ENCODE measurements at regions not wholly inside any gene's neighbourhood (a gene's known extent, or its start where the extent isn't known, plus 50 kb on each side); places are given as distances from the start of the nearest gene placed in this dataset.

DNA sequence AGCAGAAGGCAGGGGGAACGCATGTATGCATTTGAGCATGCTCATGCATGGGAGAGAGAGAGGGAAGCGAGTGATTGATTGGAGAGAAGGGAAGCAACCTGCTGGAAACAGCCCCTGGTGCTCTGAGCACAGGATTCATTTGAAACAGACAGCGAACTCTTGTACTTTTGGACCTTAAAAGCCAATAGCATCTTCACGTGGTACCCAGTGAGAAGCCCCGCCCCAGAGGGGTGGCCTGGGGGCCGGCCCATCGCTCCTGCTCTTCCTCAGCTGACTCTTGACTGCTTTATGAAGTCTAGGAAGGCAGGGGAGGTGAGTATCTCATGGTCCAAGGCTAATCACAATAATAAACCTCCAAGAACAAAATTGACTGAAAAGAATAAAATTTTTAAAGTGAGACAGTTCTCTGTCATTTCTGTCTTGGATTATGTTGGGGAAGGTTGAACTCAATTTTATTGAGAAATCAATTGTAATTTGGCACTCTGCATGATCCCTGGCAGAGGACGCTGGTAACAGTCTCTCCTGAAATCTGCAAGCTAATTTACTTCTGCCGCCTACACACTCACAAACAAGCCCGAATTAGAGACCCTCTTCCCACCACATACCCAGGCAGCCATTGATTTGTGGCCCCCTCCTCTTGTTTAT is 168.2 kb upstream of the PPARGC1A start:
- no peak for DNase-seq (ENCODE audit: low read depth)

DNA sequence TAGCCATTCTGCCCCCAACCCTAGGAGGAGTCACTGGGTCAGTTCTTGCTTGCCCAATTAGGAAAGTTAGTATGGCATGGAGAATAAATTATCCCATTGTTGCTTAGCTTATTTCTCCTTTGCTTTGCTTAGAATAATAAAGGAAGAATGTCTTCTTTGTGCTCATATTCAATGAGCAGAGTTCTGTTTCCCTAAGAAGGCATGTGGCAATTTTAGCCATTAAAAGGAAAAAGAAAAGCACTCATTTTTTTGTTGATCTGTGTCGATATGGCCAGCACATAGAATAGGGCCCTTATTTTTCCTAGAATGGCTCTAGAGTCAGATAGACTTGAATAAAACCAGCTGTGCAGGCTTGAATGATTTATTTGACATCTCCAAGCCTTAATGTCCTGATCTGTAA is 166.4 kb upstream of the PPARGC1A start:
- no peak for DNase-seq (ENCODE audit: low read depth)

DNA sequence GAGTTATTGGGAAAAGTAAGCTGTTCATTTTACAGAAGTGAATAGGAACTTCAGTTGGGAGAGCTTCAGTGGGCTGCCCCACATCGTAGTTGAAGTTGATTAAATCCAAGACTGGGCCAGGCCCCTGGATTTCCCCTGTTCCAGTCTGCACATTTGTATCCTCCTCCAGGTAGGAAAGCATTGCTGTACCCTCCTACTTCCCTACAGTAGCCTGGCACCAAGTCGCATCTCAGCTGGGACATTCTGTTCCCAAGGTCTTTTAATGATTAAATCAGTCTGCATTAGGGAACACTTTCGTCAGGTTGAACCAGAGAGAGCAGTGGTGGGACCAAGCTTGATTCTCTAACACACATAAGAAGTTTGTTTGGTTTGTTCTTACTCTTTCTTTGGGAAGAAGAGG is 165.8 kb upstream of the PPARGC1A start:
- no peak for DNase-seq (ENCODE audit: low read depth)

DNA sequence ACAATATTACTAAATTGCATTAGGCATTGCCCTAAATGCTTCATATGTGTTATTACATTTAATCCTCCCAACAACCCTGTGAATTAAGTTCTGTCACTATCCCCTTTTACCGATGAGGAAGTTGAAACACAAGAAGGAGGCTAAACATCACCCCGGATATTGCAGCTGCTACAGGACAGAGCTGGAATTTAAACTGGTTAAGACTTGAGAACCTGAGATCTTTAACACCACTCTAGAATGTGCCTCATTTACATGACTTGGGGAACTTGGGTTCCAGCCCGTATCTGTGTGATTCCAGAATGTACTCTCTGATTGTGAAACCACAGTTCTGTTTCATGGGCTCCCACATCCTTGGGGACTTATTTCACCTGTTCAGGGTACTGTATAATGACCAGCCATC is 165.1 kb upstream of the PPARGC1A start:
- no peak for DNase-seq (ENCODE audit: low read depth)

DNA sequence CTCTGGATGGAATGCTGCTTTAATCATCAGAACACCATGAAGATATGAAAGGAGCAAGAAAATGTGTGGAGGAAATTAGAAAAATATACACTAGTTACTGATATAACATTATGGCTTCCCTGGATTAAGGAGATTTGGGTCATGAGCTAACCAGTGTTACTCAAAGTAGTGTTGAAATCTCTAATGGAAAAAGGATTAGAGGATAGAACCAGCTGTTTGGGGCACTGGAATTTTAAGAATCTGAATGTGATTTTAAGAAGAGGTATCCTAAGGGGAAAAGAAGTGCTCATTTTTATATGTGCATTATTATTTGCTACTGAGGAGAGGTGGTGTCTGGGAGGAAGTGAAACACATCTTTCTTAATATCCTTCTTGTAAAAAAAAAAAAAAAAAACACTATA is 164.1 kb upstream of the PPARGC1A start:
- DNase-seq (ENCODE audit: low read depth): no peak

DNA sequence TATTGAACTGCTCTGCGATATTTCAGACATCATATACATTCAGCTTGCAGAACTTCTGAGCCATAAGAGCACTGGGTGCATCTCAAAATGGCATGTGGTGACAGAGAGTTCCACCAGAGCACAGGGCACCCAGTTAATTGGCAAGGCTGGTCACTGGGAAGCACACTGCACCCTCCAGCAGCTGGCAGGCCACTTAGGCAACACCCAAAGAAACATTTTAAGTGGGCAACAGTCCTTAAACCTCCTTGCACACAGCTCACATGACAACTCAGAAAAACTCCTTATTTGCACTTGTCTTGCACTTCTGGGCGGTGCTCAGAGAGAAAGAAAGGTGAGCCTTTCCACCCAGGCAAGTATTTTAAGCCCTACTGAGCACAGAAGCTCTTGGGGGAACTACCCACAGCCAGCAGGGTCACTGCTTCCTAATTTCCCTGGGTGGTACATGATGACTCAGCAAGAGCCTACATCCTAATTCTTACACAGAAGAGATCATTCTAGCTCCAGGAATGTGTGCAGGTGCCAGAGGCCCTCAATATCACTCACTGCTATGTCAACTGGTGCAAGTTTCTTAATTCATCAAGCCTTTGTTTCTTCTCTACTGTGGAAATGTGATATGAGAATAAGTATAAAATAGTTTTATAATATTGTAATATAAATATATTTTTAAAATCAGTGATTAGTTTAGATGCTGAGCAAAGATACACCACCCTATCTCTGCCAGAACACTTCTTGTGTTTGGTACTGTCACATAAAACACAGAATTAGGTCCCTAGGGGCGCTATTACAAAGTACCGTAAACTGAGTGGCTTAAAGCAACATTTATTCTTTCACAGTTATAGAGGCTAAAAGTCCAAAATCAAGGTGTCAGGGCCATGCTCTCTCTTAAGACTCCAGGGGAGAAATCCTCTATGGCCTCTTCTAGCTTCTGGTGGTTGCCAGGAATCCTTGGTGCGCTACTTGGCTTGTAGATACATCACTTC is 155.1 kb upstream of the PPARGC1A start:
- no peak for DNase-seq (ENCODE audit: low read depth)

DNA sequence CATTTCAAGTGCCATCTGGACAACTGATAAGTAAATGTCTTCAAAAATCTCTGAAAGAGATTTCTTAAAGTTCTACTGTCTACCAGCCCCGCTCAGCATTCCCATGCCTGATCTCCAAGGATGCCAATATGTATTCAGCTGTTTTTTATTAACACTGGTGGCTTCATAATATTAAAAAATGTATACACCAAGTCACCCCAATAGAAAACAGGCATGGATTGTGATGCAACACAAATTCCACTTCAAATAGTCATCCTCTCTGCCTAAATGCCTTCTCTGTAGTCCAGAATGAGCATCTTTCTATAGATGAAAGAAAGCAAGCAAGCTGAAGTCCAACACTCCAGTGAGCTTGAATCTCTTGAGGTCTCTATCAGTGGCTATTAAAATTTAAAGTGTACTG is 152.2 kb upstream of the PPARGC1A start:
- DNase-seq (ENCODE audit: low read depth): no peak

DNA sequence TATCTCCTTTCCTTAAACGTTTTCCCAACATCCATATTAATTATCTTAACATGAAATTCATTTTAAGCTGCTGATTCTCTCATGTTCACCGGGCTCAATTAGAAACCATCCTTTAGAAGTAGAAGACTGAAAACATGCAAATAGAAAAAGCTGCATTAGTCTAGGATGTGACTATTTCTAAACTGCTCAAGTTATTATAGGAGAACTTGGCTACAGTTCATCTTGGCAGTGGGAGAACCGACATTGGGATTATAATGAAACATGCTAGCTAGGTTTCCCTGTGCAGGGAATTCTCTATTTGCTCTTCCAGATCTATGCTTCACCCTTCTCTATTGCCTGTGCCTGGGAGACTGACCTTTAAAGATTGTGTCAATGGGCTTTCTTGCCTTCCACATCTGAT is 151.0 kb upstream of the PPARGC1A start:
- DNase-seq (ENCODE audit: low read depth): no peak

DNA sequence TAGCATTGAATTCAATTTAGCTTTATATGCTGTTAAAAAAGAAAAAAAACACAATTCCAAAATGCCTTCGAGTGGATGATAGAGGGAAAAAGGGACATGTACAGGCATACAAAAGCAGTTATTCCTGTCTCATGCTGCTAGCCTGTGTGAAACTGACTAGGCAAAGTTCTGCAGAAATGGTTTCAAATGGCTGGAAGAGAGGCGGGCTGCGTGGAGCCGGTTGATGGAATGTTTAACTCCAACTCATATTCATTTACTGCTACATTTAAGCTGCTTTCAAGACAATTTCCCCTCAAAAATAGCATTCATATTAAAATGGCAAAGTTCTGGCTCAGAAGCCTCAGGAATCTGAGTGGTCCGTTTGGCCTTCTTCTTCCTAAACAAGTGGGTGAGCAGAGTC is 143.8 kb upstream of the PPARGC1A start:
- no peak for DNase-seq (ENCODE audit: low read depth)

DNA sequence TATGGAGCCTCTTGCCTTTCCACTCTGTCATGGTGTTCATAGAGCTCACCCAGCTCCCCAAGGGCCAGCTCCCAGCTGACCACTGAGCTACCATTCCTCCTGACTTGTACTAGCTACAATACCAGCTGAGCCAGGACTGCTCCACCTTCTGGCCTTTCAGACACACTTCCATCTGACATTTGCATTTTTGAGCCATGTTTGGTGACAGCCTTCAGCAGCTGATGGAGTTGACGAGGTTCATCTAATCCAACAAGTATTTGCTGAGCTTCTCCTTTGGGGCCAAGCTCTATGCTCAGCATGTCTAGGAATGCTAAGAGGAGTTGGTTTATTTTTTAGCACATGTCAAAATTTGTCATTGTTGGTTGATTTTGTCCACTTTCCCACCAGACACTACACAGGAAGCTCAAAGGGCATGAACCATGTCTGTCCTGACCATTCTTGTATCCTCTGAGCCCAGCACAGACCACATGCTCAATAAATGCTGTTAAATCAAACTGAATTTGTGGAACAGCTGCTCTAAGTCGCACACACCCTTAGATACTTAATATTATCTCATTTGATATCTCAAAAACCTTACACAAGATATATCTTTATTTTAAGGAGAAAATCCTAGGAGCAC is 142.6 kb upstream of the PPARGC1A start:
- DNase-seq (ENCODE audit: low read depth): no peak

DNA sequence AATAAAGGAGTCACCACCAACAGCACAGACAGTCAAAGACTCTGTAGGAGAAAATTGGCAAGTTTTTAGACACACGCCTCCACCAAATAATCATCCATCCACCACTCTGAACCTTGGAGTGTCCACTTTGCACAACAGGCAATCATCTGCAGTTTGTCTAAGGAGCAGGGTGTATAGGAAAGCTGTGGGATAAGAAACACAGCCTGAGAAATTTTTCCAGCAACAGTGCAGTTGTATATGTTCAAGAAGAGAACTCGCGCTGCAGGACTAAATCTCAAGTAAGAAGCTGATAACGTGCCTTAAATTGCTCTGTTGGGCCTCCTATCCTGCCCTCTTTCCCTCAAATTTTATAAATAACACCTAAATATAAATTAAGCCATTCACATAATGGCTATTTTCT is 136.7 kb upstream of the PPARGC1A start:
- no peak for DNase-seq (ENCODE audit: low read depth)

DNA sequence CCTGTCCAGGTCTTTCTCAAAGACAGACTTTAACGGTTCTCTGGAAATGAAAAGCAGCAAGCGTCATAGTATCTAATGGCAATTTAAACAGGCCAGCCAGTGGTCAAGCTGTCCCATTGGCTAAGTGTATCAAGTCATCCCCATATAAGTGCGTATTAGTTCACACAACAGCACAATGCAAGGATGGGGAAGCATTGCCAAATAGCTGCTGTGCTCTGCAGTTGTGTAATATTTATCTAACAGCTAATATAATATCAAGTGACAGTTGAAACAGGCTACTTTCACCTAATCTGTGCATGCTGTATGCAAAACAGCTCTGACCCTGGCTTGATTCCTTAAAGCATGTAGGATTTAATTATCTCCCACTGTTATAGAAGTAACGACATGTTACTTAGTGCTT is 134.8 kb upstream of the PPARGC1A start:
- DNase-seq (ENCODE audit: low read depth): no peak

DNA sequence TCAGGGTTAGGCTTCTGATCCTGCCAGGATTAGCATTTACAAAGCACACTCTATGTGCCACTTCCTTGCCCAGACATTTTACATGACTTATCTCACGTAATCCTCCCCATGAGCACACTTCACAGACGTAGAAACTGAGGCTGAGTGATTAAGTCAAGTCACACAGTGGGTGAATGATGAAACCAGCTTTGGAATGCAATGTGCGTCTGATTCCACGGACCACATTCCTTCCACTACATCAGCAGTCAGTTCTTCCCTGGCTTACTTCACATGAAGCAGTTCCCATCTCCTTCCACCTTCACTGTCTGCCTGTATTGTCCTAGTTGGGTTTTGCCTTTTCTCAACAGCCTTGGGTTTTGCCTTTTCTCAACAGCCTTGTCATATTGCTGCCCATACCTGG is 134.3 kb upstream of the PPARGC1A start:
- DNase-seq (ENCODE audit: low read depth): no peak

DNA sequence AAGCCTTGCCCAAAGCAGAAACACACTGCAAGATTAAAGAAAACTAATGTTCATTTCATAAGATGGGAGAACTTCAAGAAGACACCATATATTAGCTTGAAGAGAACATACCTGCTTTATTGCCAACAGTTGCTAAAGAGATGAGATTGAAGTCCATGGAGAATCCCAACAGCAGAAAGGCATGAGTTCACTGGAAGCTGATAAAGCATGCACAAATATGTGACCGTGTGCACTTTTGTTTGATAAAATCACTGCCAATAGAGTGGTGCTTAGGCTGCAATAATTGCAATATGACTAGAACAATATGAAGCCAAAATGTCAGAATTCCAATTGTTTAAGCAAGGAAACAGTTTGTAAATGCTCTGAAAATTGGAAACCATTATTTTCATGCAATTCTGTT is 125.9 kb upstream of the PPARGC1A start:
- no peak for DNase-seq (ENCODE audit: low read depth)

DNA sequence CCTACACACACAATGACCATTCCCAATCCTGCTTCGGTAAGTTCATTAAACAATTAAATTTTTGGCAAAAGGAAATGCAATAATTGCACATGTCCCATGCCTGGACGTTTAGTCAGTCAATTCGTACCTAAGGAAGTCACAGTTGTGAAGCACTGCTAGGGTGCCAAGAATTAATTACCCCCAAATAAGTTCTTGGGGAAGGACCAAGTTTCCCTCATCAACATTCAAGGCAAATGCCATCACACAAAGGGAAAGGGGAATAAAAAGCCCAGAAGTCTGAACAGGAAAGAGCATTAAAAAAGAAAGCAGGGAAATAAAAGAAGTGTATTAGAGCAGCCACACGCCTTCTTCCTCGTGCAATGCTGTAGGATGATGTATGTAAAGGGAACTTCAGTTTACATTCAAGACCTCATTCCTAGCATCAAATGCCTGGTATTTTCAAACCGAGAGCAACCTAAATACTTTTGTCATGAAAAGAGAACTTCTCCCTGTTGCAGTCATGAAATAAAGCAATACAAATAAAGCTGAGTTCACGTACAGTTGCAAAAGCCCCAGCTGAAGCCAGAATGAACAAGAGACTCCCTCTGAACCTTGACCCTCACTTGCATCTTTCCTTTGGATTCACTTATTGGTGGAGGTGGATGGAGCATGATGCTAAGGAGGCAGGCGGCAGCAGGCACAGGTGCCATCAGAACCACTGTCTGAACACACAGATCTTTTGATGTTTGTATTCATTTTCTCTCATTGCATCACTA is 124.0 kb upstream of the PPARGC1A start:
- DNase-seq (ENCODE audit: low read depth): no peak

DNA sequence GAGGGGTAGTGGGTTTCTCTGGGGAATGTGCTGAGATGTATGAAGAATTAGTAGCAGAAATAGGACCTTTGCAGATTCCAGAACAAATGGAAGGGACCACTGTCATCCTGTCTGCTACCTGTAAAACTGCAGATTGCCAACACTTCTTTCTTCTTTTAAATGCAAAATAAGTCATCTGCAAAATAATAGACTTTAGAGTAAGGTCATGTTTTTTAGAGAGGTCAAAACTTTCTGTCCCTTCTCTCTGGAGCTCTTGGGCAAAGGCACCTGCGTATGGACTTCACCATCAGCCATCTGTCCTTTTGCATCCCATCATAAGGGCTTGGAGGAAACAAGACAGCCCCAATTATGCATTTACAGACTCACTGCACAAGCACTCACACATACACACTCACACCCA is 121.1 kb upstream of the PPARGC1A start:
- DNase-seq (ENCODE audit: low read depth): no peak

DNA sequence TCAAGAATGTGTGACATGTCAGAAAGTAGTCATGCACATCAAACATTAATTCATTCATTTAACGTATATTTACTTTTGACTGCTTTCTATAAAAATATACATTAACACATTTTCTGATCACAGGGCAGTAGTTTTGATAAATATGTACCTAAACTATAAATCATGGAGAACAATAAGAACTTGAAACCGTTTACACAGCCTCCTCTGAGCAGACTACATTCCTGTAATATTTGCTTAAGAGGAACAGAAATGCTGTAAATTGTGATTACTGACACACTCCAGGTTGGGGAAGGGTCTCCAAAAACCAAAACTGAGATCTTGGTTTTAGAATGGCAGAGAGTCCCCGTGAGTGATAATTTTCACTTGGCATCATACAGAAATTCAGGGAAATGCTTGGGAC is 120.7 kb upstream of the PPARGC1A start:
- DNase-seq (ENCODE audit: low read depth): no peak

DNA sequence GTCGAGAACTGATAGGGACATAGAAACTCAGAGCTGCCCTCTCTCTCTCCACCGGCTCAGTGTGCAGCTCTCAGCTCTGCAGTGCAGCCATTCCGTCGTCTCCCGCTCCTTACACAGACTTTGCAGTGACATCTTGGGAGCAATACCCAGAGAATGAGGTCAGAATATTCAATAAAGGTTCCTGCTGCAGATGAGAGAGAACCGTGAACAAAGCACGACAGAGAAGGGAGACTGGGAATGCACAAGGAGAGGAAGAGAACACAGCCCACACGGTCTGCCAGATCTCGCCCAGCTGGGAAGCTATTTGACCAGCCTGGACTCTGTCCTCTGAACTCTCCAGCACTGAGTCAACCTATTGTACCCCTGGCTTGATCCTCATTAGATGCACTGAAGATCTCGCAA is 118.0 kb upstream of the PPARGC1A start:
- no peak for DNase-seq (ENCODE audit: low read depth)

DNA sequence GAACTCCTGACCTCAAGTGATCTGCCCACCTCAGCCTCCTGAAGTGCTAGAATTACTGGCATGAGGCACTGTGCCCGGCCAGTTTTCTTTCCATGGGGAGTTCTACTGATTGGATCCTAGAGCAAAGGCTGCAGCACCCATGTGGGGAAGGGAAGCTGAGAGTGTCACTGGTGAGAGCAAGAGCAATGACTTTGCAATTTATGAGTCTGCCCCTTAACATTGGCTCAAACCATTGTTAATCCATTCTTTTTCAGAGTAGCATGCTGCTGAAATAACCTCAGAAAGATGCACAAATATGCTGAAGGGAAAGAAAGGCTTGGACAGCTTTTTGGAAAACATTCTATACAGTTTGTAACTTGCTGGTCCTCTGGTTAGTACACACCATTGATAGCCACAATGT is 116.4 kb upstream of the PPARGC1A start:
- no peak for DNase-seq (ENCODE audit: low read depth)

DNA sequence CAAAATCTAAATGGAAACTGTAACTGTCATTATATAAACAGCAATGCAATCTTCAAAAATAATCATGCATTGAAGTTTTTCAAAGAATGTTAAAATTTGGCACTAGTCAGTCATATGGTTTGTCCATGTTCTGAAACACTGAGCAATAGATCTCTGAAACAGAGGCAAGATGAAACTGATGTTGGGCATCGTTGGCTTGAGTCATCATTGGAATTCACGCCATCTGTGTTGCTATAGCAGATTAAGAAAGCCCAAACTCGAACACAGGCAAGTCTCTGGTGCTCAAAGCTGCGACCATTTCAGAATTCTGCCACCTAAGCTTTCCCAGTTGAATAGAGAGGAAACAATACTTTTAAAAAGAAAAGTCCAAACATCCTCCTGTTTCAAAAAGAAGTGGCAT is 114.1 kb upstream of the PPARGC1A start:
- no peak for DNase-seq (ENCODE audit: low read depth)

DNA sequence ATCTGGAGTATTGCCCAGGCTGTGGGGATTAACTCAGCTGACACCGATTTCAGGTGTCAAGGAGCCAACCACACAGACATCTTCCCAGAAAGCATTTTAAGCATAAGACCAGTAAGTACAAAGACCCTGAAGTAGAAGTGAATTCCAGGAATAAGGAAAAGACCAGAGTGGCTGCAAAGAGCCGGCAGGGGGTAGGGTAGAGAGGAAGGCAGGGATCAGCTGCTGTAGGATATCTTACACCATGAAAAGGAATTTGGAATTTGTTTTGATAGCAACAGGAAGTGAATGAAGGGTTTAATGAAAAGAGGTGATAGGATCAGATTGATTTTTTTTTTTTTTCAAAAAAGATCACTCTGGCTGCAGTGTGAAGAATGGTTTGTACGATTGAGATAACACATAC is 113.6 kb upstream of the PPARGC1A start:
- no peak for DNase-seq (ENCODE audit: low read depth)

DNA sequence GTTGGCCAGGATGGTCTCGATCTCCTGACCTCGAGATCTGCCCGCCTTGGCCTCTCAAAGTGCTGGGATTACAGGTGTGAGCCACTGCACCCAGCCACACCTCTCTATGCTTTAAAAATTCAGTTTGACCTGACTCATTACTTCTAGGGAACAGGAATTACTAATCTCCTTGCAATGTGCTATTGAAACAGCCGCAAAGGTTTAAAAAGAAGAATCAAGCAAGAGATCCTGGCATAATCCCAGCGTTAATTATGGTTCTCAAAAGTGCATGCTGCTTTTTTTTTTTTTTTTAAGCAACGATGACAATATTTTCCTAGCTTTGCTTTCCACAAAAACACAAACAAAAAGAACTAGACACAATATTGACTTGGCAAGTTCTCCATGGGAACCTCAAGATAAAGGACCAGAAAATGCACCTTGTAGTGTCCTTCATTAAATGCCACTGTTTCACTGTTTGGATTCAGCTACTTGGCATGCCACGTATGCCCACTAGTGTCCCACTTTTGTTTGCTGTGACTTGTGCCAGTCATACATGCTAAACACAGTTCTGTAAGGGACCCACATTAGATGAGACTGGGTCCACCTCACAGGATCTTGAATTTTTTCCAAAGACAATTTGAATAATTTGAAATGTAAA is 112.6 kb upstream of the PPARGC1A start:
- no peak for DNase-seq (ENCODE audit: low read depth)
